GM19043 (cell line): ENCODE measurements at regions not wholly inside any gene's neighbourhood (a gene's known extent, or its start where the extent isn't known, plus 50 kb on each side); places are given as distances from the start of the nearest gene placed in this dataset.

Experiments used
- ATAC-seq: cut with Tn5 transposase; IDR thresholded peaks from one replicate; pipeline ENCODE4 v1.9.1; 2021; ENCODE audit warnings: low read depth; ENCODE audit not compliant: unreplicated experiment

GRCh38 chr13:50099473-50099872 lies 84.2 kb downstream of the KCNRG start:
- ATAC-seq: no peak

DNA sequence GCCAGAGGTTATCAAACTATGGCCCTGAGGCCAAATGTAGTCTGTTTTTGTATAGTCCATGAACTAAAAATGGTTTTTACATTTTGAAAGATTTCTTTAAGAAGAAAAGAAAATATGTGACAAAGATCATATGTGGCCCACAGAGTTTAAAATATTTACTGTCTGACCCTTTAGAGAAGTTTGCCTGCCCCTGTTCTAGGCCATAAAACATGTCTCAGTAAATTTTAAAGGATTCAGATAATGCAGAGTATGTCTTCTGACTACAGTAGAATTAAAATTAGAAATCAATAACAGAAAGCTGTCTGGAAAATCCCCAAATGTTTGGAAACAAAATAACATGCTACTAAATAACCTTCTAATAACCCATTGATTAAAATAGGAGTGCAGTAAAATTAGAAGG lies 86.3 kb downstream of the KCNRG start:
- no peak for ATAC-seq

DNA sequence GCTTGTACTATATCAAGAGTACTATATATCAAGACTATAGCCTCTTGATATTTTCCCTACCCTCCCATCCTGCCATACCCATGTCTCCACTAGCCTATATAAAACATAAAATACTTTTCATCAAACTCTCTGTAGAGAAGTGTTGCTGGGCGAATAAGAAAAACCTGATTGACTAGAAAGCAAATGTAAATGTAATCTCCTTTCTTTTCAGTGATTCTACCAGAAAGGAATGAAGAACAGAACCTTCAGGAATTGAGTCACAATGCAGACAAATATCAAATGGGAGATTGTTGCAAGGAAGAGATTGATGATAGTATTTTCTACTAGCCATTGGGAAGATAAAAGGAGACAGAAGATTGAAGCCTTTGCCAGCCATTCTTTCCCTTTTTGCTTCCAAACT lies 89.2 kb downstream of the KCNRG start:
- no peak for ATAC-seq

DNA sequence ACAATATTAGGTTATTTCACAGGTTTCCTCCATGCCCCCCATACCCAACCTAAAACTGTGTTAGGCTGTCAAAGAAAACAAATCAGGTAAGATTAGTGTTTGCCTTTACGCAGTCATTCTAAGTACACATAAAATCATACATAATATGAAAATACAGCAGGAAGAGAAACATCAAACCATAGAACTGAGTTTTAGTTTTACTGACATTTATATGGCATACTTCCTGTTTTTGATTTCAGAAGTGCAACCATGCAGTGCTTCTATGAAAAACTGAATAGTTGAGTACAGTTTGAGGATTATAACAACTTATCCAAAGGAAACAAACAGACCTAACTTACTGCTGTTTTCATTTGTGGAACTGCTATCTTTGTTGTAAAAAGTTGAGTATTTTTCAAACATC lies 91.3 kb downstream of the KCNRG start:
- ATAC-seq: peak; percentile 94

DNA sequence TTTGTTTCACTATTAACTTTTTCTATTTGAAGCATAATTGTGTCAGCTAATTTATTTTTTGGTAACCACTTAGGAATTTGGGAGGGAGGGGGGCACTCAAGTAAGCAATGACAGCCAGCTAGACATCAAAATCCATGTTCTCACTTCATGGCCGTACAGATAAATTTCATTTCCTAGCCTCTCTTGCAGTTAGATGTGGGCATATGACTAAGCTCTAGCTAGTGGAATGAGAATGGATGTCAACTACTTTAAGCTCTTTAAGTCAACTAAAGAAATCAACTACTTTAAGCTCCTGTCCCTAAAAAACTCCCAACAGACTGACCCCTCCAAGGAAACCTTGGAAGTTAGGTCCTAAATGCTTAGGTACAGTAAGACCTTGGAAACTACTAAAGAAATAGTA lies 92.0 kb downstream of the KCNRG start:
- no peak for ATAC-seq

DNA sequence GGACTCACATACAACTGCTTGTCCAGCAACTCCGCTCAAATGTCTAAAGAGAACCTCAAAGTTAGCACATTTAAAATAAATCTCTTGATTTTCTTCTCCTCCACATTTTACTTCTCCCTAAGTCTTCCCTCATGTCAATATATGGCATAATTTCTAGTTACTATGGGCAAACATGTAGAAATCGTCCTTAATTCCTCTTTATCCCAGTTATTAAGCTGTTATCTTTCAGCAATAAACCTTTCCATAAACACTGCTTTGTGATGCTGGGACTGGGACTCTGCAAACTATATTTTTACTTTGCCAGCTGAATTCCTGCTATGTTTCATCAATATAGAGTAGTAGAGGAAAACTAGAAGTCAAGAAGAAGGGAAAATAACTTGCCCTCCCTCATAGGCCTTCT lies 99.7 kb downstream of the KCNRG start:
- no peak for ATAC-seq

DNA sequence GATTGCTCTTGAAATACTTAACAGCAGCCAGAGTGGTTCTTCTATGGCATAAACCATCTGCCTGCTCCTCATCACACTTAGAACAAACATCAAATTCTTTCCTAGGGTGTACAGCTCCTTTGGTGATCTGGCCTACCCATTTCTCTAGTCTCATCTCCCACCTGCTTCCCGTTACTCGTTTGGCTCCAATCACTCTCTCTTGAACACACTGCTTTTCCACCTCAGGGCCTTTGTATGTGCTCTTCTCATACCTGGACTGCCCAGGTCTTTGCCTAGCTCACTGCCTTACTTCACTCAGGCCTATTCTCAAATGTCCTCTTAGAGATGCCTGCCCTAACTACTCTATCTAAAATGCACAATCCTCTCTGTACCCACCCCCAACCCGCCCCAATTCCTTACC lies 100.5 kb downstream of the KCNRG start:
- ATAC-seq: no peak

DNA sequence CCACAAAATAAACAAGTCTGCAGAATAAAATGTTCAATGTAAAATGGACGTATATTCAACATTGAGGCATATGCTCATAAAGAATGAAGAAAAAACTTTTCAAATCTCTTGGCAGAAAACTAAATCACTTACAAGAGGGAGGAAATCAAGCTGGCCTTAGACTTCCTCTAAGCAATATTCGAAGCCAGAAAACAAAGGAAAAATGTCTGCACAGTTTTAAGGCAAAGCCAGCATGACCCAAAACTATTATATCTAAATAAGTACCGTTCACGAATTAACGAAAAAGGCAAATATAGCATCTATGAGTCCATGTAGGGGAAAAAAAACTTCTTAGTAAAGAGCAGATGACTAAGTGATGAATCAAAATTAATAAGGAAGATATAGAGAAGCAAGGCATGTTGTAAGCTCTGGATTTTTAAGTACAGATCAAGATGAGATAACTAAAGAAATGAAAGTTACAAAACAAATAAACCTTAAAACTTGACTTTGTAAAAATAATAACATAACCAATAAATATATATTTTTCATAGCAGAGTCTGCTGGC lies 101.3 kb downstream of the KCNRG start:
- ATAC-seq: no peak

DNA sequence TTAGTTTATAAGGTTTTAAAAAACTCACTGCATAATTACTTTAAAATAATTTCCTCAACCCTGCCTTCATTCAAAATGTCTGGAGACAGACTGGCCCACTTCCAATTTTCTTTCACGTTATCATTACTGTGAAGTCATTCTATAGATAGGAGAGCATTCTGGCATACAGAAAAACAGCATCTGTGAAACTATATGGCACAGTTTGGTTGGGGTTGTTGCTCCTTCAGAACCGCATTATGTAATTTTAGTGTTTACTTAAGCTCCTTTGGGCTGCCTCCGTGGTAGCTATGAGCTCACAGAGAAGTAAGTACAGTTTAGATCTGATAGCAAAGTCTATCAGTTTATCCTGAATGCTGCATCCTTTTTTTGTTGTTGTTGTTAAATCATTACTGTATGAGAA lies 104.3 kb downstream of the KCNRG start:
- ATAC-seq: no peak

- no peak for ATAC-seq
Observed at GRCh38 chr13:50122455-50122854, 107.2 kb downstream of the KCNRG start.

- ATAC-seq: no peak
Observed at GRCh38 chr13:50123002-50123401, 107.8 kb downstream of the KCNRG start.

DNA sequence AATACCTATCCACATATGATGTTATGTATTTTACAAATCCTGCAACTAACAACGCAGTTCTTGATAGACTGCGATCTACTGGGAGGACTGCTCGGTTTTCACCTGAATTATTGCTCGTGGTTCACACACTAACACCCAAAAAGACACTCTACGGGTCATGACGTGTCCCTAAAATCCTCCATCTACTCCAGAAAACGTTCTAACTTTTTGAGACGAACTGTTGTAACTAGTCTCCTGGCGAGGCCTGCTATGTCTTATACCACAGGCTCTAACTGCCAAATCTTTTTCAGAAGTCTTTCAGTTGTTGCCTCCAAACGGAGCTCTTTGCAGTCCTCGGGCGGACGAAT lies 108.2 kb downstream of the KCNRG start:
- no peak for ATAC-seq

- peak; percentile 72 for ATAC-seq
Observed at GRCh38 chr13:50123862-50124535, 108.8 kb downstream of the KCNRG start.

GRCh38 chr13:50124536-50125303 lies 109.5 kb downstream of the KCNRG start:
- ATAC-seq: peak; percentile 4

DNA sequence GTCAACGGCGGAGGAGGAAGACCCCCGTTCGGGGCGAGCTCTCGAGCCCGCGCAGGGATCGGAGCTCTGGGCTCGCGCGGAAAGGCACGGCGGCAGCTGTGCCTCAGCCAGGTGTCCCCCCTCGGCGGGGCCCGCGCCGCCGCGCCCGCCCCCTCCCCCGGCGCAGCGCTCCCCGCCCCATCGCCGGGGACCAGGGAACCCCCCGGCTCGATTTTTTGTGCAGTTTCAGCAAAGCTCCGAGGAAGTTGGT lies 110.0 kb downstream of the KCNRG start:
- ATAC-seq: no peak

DNA sequence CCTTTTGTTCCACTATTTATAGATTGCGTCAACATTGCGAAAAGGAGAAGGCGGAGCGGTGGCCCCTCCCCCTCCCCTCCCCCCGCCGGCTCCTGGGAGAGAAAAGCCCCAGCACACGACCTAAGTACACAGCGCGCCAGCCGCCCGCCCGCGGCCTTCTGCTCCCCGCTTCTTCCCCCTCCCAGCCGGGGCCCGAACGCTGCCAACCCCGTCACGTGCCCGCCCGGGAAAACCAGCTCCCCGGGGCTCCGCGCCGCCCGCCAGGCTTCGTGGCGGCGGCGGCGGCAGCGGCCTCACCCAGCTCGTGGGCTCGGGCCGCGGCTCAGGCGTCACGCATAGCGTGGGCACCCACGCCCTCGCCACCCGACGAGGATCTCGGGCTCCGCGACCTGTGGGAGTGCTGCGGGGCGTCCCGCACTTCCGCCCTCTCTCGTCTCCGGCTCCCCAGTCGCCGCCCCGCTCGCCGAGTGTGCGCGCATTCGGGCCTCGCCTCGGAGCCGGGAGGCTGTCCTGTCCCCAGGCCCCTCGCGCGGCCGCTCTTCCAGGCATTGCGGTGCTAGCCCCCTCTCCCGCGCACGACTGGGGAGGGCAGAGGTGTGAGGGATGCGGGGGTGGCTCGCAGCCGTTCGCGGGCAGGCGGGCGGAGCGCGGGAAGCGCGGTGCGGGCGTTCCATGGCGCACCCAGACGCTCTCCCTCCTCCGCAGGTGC lies 110.5 kb downstream of the KCNRG start:
- ATAC-seq: no peak

- no peak for ATAC-seq
Observed at GRCh38 chr13:50126263-50126992, 111.2 kb downstream of the KCNRG start.

- no peak for ATAC-seq
Observed at GRCh38 chr13:50126993-50127725, 111.9 kb downstream of the KCNRG start.

- ATAC-seq: no peak
Observed at GRCh38 chr13:50127726-50128291, 112.6 kb downstream of the KCNRG start.

- no peak for ATAC-seq
Observed at GRCh38 chr13:50128428-50128931, 113.2 kb downstream of the KCNRG start.
